Right renal pelvis (tissue), 4 donors: ENCODE measurements at regions not wholly inside any gene's neighbourhood (a gene's known extent, or its start where the extent isn't known, plus 50 kb on each side); places are given as distances from the start of the nearest gene placed in this dataset.

Experiments
- DNase-seq, 4 donors: peaks; one replicate each; pipeline ENCODE4 v3.0.0-alpha.2; 2013; ENCODE audit warnings: low read depth in 4 of 4, low spot score in 3 of 4, missing footprints in 1 of 4

GRCh38 chr16:82504836-82505235 is 121.9 kb upstream of the CDH13 start:
- peak; percentile 37 to 59 (median 42) for DNase-seq

- no peak for DNase-seq
Observed at GRCh38 chr16:82499302-82499701, 127.5 kb upstream of the CDH13 start.

- no peak for DNase-seq
Observed at GRCh38 chr16:82497139-82497538, 129.6 kb upstream of the CDH13 start.

GRCh38 chr16:82488460-82488859 is 138.3 kb upstream of the CDH13 start:
- no peak for DNase-seq

GRCh38 chr16:82481455-82481854 is 145.3 kb upstream of the CDH13 start:
- DNase-seq = no peak

GRCh38 chr16:82476786-82477185 is 150.0 kb upstream of the CDH13 start:
- DNase-seq = no peak

GRCh38 chr16:82470620-82471152 is 156.1 kb upstream of the CDH13 start:
- DNase-seq = peak; percentile 23 to 42 (median 28)

- DNase-seq = no peak
Observed at GRCh38 chr16:82470016-82470415, 156.8 kb upstream of the CDH13 start.

GRCh38 chr16:82464187-82464586 is 162.6 kb upstream of the CDH13 start:
- DNase-seq = no peak

- DNase-seq = no peak
Observed at GRCh38 chr16:82460766-82461165, 166.0 kb upstream of the CDH13 start.

- no peak for DNase-seq
Observed at GRCh38 chr16:82459580-82460256, 167.1 kb upstream of the CDH13 start.

GRCh38 chr16:82456683-82457082 is 170.1 kb upstream of the CDH13 start:
- peak in 3 of 4 donors; percentile 31 to 36 (median 33) for DNase-seq

- no peak for DNase-seq
Observed at GRCh38 chr16:82454566-82454965, 172.2 kb upstream of the CDH13 start.

GRCh38 chr16:82454152-82454551 is 172.6 kb upstream of the CDH13 start:
- no peak for DNase-seq

- no peak for DNase-seq
Observed at GRCh38 chr16:82452004-82452756, 174.6 kb upstream of the CDH13 start.

- no peak for DNase-seq
Observed at GRCh38 chr16:82451449-82451848, 175.3 kb upstream of the CDH13 start.

- DNase-seq = no peak
Observed at GRCh38 chr16:82440336-82440735, 186.4 kb upstream of the CDH13 start.

- no peak for DNase-seq
Observed at GRCh38 chr16:82439678-82440293, 187.0 kb upstream of the CDH13 start.

GRCh38 chr16:82433042-82433441 is 193.7 kb upstream of the CDH13 start:
- DNase-seq = no peak

GRCh38 chr16:82432261-82432660 is 194.5 kb upstream of the CDH13 start:
- DNase-seq = no peak

- DNase-seq = no peak
Observed at GRCh38 chr16:82425661-82426060, 201.1 kb upstream of the CDH13 start.

- DNase-seq = no peak
Observed at GRCh38 chr16:82421851-82422250, 204.9 kb upstream of the CDH13 start.
